Germinal center (tissue), 1 donor: ENCODE measurements at regions not wholly inside any gene's neighbourhood (a gene's known extent, or its start where the extent isn't known, plus 50 kb on each side); places are given as distances from the start of the nearest gene placed in this dataset.
A peak's percentile ranks its signal among the peaks of the same experiment; 100 is the strongest.

Source experiments
- DNase-seq: peaks from one replicate; pipeline ENCODE4 v3.0.0; 2012; ENCODE audit warnings: mixed read lengths, low spot score

DNA sequence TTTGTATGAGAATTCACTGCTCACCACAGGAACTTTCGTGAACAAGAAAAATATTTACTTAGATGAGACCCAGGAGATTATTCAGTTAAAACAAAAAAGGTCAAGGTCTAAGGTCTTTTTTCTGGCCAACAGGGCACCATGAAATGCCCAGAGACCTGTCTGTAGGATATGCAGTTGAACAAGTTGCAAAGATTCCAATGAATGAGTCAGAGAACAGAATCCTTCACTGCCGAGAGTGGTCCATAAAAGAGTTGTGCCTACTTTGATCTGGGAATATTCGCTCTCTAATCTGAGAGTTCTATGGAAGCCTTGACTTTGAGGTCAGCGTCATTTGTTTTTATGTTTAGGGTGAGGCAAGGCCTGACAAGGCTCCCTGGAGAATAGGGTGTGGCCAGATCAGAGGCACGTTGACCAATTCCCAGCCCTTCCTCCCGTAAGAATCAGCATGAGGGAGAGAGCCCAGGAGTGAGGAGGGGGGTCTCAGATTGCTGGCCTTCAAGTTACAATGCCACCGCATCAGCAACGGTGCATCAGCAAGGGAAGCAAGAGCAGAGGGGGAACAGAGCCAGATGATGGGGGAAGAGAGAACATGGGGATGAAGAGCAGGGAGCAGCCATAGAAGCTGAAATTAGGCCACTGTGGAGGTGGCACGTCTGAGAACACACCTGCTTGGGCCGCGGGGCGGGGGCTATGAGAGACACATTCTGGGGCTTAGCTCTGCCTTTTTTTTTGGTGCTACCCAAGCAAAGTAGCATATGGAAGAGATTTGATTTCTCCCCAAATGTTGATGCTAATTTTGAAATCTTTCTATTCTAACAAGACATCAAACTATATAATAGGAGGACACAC is 206.4 kb upstream of the RAB4A start:
- no peak for DNase-seq

GRCh38 chr1:229065613-229066012 is 205.3 kb upstream of the RAB4A start:
- no peak for DNase-seq

DNA sequence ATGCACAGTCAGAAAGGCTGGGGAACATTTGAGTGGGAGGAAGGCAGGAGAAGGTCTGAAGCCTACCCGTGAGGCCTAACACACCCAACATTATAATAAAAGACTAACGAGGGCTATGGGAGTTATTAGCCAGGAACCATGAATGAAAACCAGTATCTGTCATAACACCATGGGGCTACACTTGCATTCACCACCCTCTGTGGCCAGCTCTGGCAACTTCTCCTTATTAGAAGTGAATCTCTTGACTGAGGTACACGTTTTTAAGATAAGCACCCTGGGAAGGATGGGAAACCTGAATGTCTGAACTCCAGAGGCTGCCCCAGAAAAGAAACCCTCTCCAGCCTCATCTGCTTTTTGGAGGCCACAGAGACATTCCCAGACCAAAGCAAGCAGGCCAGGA is 204.3 kb upstream of the RAB4A start:
- no peak for DNase-seq

GRCh38 chr1:229067546-229067945 is 203.4 kb upstream of the RAB4A start:
- no peak for DNase-seq

GRCh38 chr1:229068270-229068987 is 202.5 kb upstream of the RAB4A start:
- DNase-seq, result no peak

DNA sequence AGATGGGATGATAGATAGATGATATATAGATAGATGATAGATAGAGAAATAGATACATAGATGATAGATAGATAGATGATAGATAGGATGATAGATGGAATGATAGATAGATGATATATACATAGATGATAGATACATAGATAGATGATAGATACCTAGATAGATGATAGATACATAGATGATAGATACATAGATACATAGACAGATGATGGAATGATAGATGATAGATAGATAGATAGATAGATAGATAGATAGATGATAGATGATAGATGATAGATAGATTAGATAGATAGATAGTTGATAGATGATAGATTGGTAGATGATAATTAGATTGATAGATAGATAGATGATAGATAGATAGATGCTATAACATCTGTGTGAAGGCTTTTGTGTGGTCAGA is 201.7 kb upstream of the RAB4A start:
- no peak for DNase-seq

DNA sequence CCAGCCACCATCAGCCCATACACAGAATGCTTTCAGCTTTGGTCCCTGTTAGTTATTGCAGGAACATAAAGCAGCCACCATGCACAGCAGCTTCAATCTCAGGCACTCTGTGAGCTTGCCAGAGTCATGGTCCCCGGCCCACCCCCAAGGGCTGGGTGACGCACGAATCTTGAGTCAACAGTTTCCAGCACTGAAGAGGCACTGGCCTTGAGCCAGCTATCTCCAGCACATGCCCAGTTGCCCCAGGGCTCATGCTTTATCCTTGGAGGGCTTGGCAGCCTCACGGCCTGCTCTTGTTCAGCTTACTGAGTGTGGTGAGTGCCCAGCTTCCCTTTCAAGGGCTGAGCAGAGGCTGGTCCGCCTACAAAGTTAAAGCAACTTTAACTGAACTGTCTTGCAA is 200.7 kb upstream of the RAB4A start:
- DNase-seq, result no peak

DNA sequence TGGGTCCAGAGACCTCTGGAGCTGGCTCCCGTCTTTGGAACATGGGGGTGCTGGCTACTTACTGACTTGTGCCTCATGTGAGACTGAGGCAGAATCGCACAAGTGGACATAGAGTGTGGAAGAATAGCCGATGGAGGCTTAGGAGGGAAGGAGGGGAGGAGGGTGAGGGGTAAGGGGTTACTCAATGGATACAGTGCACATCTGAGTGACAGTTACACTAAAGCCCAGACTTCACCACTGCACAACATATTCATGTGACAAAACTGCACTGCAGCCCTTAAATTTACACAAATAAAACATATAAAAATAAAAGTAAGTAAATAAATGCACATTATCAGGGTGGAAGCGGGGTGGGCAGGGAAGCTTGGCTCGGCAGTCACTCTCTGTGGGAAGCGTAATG is 197.7 kb upstream of the RAB4A start:
- no peak for DNase-seq

DNA sequence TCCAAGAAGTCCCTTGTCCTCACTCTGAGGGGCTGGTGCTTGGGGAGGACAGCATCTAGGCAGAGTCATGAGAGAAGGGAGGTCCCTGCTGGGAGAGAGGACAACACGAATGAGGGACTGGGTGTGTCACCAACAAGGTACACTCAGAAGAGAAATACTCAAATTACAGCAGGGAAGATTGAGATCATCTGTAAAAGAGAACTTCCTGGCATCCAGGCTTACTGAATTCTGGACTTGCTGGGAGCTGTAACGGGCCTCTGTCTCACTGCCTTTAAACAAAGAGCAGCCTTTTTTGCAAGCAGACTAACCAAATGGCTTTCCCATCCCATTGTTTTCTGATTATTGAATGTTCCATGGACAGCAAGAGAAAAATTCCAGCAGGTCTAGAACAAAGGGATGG is 195.7 kb upstream of the RAB4A start:
- DNase-seq, result no peak

DNA sequence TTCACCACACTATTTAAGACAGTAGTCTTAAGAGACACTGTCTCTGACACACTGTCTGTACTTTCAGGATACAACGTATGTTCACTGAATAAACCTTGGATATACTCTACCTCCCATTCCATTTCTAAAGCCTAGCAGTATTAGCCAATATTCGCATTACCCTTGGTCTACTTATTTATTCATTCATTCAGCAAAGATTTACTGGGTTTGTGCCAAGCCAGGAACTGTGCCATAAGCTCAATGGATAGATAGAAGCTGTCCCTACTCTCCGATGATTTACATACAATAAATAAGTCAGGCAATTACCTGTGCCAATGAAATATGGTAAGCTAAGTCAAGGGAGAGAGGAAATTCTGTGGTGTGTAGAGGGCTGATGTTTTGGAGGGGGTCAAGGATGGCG is 195.2 kb upstream of the RAB4A start:
- no peak for DNase-seq

DNA sequence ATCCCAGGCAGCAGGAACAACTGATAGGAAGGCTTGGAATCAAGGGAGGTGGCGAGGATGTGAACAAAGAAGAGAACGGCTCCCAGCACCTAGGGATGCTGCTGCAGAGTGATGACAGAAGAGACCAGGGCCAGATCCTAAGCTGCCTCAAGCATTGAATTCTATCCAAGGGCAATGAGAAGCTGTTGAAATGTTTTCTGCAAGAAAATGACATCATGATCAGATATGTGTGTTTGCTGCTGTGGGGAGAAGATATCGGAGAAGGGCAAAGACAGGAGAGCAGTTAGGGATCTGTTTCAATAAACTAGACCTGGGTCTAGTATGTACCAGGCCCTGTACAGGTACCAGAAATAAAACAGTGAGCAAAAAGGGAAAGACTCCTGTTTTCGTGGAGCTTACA is 194.7 kb upstream of the RAB4A start:
- no peak for DNase-seq

DNA sequence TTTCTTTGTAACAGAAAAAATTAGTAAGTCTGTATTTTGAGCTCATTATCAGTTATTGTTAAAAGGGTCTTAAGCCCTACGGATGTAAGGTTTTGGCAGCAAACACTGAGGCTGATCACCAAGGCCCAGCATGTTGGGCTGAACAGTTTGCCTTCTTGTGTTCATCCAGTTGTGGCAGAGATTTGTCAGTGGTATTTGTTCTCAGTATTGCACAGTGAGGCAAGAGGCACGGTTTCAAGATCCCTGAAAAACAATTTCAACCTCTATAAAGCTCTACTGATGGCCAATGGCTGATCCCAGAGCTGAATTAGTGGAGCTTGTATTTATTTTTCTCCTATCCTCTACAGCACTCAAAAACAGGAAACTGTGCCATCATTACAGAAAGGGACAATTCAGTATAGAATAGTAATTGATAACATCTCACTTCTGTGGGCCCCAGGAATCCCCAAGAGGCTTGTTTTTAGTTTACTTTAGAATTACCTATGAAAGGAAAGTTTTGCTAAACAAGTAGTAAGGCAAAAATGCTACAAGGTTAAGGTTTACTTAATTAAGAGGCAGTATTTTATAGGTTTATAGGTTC is 191.8 kb upstream of the RAB4A start:
- DNase-seq, result no peak

GRCh38 chr1:229080361-229080760 is 190.6 kb upstream of the RAB4A start:
- DNase-seq, result no peak

GRCh38 chr1:229085291-229085690 is 185.6 kb upstream of the RAB4A start:
- no peak for DNase-seq

GRCh38 chr1:229086091-229086490 is 184.8 kb upstream of the RAB4A start:
- DNase-seq, result no peak

DNA sequence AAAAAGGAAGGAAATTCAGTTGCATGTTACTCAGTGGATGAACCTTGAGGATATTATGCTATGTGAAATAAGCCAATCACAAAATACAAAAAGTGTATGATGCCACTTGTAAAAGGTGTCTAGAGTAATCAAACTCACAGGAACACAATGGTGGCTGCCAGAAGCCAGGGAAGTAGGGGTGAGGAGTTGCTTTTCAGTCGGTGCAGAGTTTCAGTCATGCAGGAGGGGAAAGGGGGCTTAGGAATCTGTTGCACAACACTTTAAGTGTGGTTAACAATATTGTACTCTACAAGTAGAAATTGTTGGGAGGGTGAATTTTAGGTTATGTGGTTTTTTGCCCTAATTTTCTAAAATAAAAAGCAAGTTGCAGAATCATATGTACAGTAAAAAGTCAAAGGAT is 184.2 kb upstream of the RAB4A start:
- no peak for DNase-seq

GRCh38 chr1:229087339-229087738 is 183.6 kb upstream of the RAB4A start:
- no peak for DNase-seq

GRCh38 chr1:229087906-229088305 is 183.0 kb upstream of the RAB4A start:
- no peak for DNase-seq

DNA sequence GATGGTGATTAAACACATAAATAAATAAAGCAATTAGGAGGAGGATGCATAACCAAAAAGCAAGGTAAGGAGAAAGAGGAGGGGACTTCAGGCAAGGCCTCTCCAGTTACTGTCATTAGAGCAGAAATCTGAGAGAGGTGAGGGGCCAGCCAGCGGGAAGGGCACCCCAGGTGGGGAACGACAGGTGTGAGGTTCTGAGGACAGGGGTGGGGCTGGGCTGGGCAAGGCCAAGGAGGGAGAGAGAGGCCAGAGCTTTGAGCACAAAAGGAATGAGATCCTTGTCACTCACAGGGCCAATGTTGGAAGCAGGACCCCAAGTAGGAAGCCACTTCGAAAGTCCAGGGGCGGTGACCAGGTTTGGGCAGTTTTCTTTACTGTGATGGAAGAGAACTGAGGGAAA is 182.2 kb upstream of the RAB4A start:
- no peak for DNase-seq

DNA sequence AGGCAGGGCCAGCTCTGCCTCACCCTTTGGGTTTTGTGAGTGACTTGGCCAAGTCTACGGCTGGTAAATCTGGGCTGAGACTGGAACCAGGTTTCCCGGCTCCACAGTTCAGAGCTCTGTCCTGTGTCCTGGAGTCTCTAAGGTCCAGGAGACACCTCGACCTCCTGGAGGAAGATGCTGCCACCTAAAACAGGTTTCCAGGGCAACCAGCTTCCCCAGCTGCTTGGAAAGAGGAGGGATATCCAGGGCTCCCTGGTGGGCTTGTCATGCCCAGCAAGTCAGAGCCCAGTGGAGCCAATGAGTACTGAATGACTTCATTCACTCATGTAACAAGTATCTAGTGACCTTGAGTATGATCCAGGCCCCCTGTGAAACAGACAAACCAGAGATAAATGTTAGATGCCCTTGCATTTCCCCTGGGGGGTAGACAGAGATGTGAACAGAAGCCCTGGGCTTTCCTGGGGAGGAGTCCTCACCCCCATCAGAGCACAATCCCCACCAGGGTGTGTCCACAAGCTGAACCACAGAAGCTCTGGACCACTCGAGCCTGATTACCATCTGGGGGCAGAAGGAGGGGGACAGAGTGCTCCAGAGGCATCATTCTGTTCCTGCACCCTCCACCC is 181.2 kb upstream of the RAB4A start:
- no peak for DNase-seq

- no peak for DNase-seq
Measured at GRCh38 chr1:229091721-229092136, 179.2 kb upstream of the RAB4A start.

DNA sequence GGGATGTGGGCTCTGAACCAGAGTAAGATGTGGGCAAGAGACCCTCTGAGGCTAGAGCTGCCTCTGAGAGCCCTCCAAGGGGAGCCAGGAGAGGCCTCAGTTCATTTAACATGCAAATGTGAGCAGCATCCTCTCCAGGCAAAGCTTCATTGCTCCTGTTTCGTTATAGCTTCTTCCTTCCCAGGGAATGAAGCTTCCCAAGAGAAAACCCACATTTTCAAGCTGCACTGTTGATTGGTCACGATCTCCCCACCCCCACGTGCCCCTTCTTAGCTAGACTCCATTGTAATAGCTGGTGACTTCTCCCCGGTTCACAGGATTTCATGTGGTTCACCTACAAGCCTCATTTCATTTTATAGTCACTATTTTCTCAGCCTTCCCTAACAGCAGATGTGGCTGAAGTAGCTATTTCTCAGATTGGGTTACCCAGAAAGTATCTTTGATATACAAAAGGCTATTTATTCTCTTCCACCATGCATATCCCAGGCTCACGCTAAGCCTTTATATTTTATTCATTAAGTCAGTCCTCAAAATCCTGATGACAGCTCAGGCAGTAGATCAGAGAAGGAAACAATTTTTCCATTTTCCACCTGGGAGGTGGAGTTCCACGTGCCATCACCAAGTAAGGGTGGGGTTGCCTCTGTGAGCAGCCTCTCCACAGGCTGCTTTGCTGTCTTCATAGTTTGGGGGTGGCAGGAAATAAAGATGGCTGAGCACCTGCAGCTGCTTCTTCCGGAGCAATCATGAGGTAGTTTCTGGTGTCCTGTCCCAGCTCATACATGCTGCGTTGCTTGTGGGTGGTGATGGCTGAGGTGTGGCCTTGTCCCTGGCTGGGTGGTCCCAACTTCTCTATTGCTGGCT is 178.3 kb upstream of the RAB4A start:
- peak; percentile 12 for DNase-seq
